Left renal cortex interstitium (tissue), 4 donors: ENCODE measurements at regions not wholly inside any gene's neighbourhood (a gene's known extent, or its start where the extent isn't known, plus 50 kb on each side); places are given as distances from the start of the nearest gene placed in this dataset.
"Not testable (repeated sequence)": the region's sequence is repeated elsewhere in the genome, so short reads cannot be mapped to it uniquely, and the experiment has no call there.

ENCODE experiments used
- DNase-seq, 4 donors: peaks; one replicate each; pipeline ENCODE4 v3.0.0-alpha.2; 2013; ENCODE audit warnings: low read depth in 4 of 4, low spot score in 2 of 4, missing footprints in 1 of 4

GRCh38 chr4:38275331-38276100 is 315.3 kb downstream of the PTTG2 start:
- DNase-seq, result peak; percentile 60 to 77 (median 70)

GRCh38 chr4:38278255-38278654 is 318.1 kb downstream of the PTTG2 start:
- no peak for DNase-seq

GRCh38 chr4:38279077-38279476 is 318.9 kb downstream of the PTTG2 start:
- no peak for DNase-seq

GRCh38 chr4:38279650-38280322 is 319.6 kb downstream of the PTTG2 start:
- DNase-seq, result peak in 1 of 4 donors; percentile 31

GRCh38 chr4:38280323-38280706 is 320.1 kb downstream of the PTTG2 start:
- DNase-seq, result no peak

GRCh38 chr4:38281371-38282071 is 321.3 kb downstream of the PTTG2 start:
- no peak for DNase-seq

- DNase-seq, result no peak
Observed at GRCh38 chr4:38283724-38284123, 323.5 kb downstream of the PTTG2 start.

GRCh38 chr4:38284294-38285030 is 324.3 kb downstream of the PTTG2 start:
- no peak for DNase-seq

- DNase-seq, result no peak
Observed at GRCh38 chr4:38287101-38287851, 327.1 kb downstream of the PTTG2 start.

GRCh38 chr4:38289553-38289952 is 329.4 kb downstream of the PTTG2 start:
- DNase-seq, result no peak

GRCh38 chr4:38290366-38290765 is 330.2 kb downstream of the PTTG2 start:
- no peak for DNase-seq

GRCh38 chr4:38290914-38291313 is 330.7 kb downstream of the PTTG2 start:
- DNase-seq, result no peak

GRCh38 chr4:38292529-38292928 is 332.3 kb downstream of the PTTG2 start:
- no peak for DNase-seq

GRCh38 chr4:38294238-38294637 is 334.0 kb downstream of the PTTG2 start:
- no peak for DNase-seq

GRCh38 chr4:38297061-38297460 is 336.9 kb downstream of the PTTG2 start:
- DNase-seq, result no peak

GRCh38 chr4:38298868-38299713 is 338.9 kb downstream of the PTTG2 start:
- DNase-seq, result no peak

- DNase-seq, result no peak
Observed at GRCh38 chr4:38302910-38303309, 342.7 kb downstream of the PTTG2 start.

- DNase-seq, result not testable (repeated sequence)
Observed at GRCh38 chr4:38304460-38304859, 344.3 kb downstream of the PTTG2 start.

GRCh38 chr4:38306482-38307071 is 346.4 kb downstream of the PTTG2 start:
- DNase-seq, result no peak
